Loucy (cell line): ENCODE measurements at regions not wholly inside any gene's neighbourhood (a gene's known extent, or its start where the extent isn't known, plus 50 kb on each side); places are given as distances from the start of the nearest gene placed in this dataset.

Source experiments
- EZH2phosphoT487 ChIP-seq: fragments of 200-600 bp; IDR thresholded peaks from 2 replicates; pipeline ENCODE4 v1.6.1; 2018; ENCODE audit warnings: antibody characterized with exemption, mild to moderate bottlenecking, moderate library complexity, borderline replicate concordance
- TF ChIP-seq, protein P1 (sequence below): fragments of 200-600 bp; sonication (generic); conservative IDR thresholded peaks from 2 replicates; pipeline ENCODE4 v1.5.1; 2014; ENCODE audit warnings: mild to moderate bottlenecking, antibody characterized with exemption, low read length

DNA sequence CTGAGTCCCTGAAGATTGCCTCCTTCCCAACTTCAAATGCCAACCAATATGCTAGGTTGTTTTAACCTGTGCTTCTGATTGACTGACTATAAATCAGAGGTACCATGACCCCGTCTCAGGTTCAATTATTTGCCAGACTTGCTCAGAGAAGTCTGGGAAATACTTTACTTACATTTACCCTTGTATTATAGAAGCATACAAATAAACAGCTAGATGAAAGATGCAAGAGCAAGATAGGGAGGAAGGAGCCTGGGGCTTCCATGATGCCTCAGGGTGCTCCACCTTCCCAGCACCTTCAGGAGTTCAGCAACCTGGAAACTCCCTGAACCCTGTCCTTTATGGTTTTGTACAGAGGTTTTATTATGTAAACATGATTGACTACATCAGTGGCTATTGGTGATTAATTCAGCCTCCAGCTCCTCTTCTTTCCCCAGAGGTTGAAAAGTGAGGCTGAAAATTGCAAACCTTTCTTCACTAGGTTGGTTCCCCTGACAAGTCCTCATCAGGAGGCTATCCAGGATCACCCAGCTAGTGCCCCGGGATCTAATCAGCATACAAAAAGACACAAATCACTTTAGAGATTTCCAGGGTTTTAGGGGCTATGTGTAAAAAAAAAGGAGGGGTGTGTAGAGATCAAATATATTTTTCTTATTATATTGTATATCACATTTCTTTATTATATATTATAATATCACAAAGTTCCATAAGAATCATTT, 547.7 kb downstream of the EPM2A start:
- TF ChIP-seq, protein P1, sequence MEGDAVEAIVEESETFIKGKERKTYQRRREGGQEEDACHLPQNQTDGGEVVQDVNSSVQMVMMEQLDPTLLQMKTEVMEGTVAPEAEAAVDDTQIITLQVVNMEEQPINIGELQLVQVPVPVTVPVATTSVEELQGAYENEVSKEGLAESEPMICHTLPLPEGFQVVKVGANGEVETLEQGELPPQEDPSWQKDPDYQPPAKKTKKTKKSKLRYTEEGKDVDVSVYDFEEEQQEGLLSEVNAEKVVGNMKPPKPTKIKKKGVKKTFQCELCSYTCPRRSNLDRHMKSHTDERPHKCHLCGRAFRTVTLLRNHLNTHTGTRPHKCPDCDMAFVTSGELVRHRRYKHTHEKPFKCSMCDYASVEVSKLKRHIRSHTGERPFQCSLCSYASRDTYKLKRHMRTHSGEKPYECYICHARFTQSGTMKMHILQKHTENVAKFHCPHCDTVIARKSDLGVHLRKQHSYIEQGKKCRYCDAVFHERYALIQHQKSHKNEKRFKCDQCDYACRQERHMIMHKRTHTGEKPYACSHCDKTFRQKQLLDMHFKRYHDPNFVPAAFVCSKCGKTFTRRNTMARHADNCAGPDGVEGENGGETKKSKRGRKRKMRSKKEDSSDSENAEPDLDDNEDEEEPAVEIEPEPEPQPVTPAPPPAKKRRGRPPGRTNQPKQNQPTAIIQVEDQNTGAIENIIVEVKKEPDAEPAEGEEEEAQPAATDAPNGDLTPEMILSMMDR, result no peak
- no peak for TF ChIP-seq EZH2phosphoT487
